Activated CD8-positive, alpha-beta memory T cell treated with anti-CD3 and anti-CD28 coated beads, Interleukin-2, amount 10 ng/mL, durations not matched to agents 7 days and 5 days (primary cell): ENCODE measurements at regions not wholly inside any gene's neighbourhood (a gene's known extent, or its start where the extent isn't known, plus 50 kb on each side); places are given as distances from the start of the nearest gene placed in this dataset.
"Not testable (repeated sequence)": the region's sequence is repeated elsewhere in the genome, so short reads cannot be mapped to it uniquely, and the experiment has no call there.

ENCODE experiments used
- ATAC-seq: fragments of 150-1000 bp; cut with Tn5 transposase; one replicate; pipeline ENCODE4 v1.10.0; 2021; ENCODE audit warnings: moderate library complexity
- CTCF ChIA-PET: fragments of 350-600 bp; sonication (Branson Sonifier 250); formaldehyde crosslinking; loops from one replicate; lab custom pipeline; 2021; ENCODE audit warnings: antibody characterized with exemption; lab: Charles Lee
- DNase-seq: peaks from one replicate; pipeline ENCODE4 v3.0.0-alpha.2; 2020
- H3K27ac Mint-ChIP-seq: one replicate; pipeline ENCODE4 v1.8.0; 2021; ENCODE audit warnings: mild to moderate bottlenecking, mixed read lengths
- H3K27me3 Mint-ChIP-seq: one replicate; pipeline ENCODE4 v1.8.0; 2021; ENCODE audit warnings: mixed read lengths
- H3K36me3 Mint-ChIP-seq: one replicate; pipeline ENCODE4 v1.8.0; 2021; ENCODE audit warnings: mild to moderate bottlenecking, mixed read lengths
- H3K4me1 Mint-ChIP-seq: one replicate; pipeline ENCODE4 v1.8.0; 2021; ENCODE audit warnings: mixed read lengths
- H3K4me3 Mint-ChIP-seq: one replicate; pipeline ENCODE4 v1.8.0; 2021; ENCODE audit warnings: mild to moderate bottlenecking, moderate library complexity, mixed read lengths
- H3K9me3 Mint-ChIP-seq: one replicate; pipeline ENCODE4 v1.8.0; 2022; ENCODE audit warnings: low read depth, mixed read lengths

DNA sequence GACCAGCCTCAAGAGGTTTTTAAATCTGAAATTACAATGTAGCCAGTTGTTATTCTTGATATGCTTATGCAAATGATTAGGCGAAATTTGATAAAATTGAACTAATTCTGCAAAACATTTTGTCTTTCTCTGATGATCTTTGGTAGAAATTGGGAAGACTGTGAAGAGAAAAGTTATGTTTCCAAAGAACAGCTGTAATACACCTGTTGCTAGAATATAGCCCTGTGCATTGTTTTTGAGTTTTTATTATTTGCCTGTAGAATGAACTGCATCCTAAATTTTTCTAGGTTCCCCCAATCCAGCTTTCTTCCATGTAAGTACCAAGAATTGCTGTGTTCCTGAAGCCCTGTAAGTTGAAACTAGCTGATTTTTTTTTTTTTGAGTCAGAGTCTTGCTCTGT lies 81.5 kb upstream of the RHOU start:
- CTCF ChIA-PET, result interaction anchor here (1.9 kb wide), 1 partner anchor 10 kb away, joined by 7 read pairs; no protein-coding TSS in a partner anchor
- ATAC-seq, result no peak
- Mint-ChIP-seq H3K4me3 (no peak overlapping the region), H3K27me3 (peaks cover 59% of the 10 kb centered on the region), H3K36me3 (no peaks in the 10 kb centered on the region), H3K27ac (no peak overlapping the region), H3K9me3 (no peaks in the 10 kb centered on the region), H3K4me1 (peaks cover 7% of the 10 kb centered on the region)
- DNase-seq, result no peak

GRCh38 chr1:228655796-228656394 lies 79.4 kb upstream of the RHOU start:
- CTCF ChIA-PET, result interaction anchor here (0.6 kb wide), 1 partner anchor 719 kb away, joined by 4 read pairs; no protein-coding TSS in a partner anchor
- Mint-ChIP-seq H3K36me3 (no peaks in the 10 kb centered on the region), H3K4me3 (no peak overlapping the region), H3K9me3 (no peaks in the 10 kb centered on the region), H3K27me3 (peaks cover 39% of the 10 kb centered on the region), H3K4me1 (peaks cover 4% of the 10 kb centered on the region), H3K27ac (no peak overlapping the region)
- ATAC-seq, result no peak
- no peak for DNase-seq

- H3K36me3 Mint-ChIP-seq, CTCF ChIA-PET, H3K4me3 Mint-ChIP-seq, H3K9me3 Mint-ChIP-seq, H3K27ac Mint-ChIP-seq, DNase-seq, ATAC-seq, H3K4me1 Mint-ChIP-seq: not testable (repeated sequence)
- H3K27me3 Mint-ChIP-seq, result peaks cover 24% of the 10 kb centered on the region
Observed at GRCh38 chr1:228662007-228662689, 73.1 kb upstream of the RHOU start.

GRCh38 chr1:228664399-228664914 lies 70.8 kb upstream of the RHOU start:
- Mint-ChIP-seq H3K27ac (no peak overlapping the region), H3K36me3 (no peaks in the 10 kb centered on the region), H3K4me3 (no peak overlapping the region), H3K9me3 (no peaks in the 10 kb centered on the region), H3K4me1 (peaks cover 5% of the 10 kb centered on the region), H3K27me3 (peaks cover 24% of the 10 kb centered on the region)
- CTCF ChIA-PET, result interaction anchor here (0.9 to 3.0 kb wide), 19 partner anchors 10 to 964 kb away, joined by 3 to 31 read pairs (median 5); partner anchors contain the start of gene RHOU
- peak; percentile 84 for DNase-seq
- peak; percentile 45 for ATAC-seq

DNA sequence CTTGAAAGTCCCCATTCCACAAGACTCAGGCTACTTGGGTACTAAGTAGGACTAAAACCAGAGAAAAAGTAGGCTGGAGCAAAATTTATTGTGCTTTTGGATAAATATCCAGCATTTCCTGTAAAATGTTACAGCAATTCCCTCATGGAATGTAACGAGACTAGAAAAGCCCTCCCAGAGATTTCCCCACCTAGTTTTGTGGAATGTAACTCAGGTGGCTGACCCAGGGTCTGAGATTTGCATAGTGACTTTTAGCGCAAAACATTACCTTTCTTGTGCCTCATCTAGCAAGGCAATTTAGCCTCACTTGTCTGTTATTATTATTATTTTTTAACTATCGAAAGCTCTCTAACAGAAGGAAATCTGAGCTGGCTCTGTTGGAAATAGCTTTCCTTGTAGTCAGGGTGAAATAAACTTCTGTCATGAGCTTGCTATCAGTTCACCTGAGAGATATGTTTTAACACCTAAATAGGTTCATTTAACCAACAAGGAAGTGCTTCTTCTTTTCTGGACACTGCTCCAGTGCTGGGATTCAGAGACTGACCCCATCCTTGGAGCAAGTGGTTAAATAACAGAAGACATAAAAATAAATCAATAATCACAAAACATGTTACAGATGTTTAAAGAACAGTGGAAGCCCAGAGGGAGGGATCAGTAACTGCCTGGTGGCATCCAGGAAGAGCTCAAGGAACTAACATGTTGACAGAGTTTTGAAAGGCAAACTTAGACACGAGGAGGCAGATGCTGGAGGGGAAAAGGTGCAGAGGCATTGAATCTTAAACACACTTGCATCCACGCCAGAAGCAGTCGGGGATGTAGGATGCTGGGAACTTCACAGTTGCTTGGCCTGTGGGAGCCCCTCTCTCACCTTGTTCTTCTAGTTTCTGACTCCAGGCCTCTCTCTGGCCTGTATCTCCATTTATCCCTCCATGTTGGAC lies 68.3 kb upstream of the RHOU start:
- ATAC-seq (no peak), DNase-seq (no peak)
- H3K27ac Mint-ChIP-seq, result no peak overlapping the region
- peaks cover 13% of the 10 kb centered on the region for H3K27me3 Mint-ChIP-seq
- H3K4me3 Mint-ChIP-seq, result no peak overlapping the region
- peaks cover 5% of the 10 kb centered on the region for H3K4me1 Mint-ChIP-seq
- H3K36me3 Mint-ChIP-seq, result no peaks in the 10 kb centered on the region
- CTCF ChIA-PET, result interaction anchor here (2.4 kb wide), 1 partner anchor 588 kb away, joined by 8 read pairs; no protein-coding TSS in a partner anchor
- H3K9me3 Mint-ChIP-seq, result no peaks in the 10 kb centered on the region

DNA sequence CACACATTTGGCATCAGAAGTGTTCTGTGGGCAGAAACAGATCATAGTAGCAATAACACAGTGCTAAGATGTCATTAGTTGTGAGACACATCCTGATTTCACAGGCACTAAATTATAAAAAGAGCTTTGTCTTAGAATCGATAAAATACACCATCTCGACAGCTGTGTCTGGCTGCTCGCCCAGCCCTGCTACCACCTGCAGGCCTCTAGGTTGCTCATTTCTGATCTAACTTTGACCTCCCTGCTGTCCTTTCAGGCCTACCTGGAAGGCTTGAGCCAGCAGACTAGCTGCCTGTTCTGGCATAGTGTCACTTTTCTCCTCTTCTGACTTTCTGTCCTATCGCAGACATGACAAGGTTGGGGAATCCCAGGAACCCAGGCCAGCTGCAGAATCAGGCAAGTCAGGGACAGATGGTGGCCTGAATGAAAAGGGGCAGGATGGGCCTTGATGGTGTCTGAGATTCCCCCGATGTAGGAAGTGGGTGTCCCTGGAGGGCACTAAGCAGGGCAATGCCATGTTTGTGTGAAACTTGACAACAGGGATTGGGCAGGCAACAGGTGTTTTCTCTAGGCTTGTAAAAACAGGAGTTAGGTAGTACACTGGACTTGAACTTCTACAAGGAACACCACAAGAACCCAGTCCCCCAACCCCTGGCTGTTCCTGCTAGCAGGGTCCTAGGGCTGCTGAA lies 66.6 kb upstream of the RHOU start:
- CTCF ChIA-PET, result interaction anchor here (0.9 to 2.9 kb wide), 5 partner anchors 23 to 813 kb away, joined by 3 to 11 read pairs (median 3); no protein-coding TSS in a partner anchor
- H3K4me3 Mint-ChIP-seq, result no peak overlapping the region
- no peak for ATAC-seq

DNA sequence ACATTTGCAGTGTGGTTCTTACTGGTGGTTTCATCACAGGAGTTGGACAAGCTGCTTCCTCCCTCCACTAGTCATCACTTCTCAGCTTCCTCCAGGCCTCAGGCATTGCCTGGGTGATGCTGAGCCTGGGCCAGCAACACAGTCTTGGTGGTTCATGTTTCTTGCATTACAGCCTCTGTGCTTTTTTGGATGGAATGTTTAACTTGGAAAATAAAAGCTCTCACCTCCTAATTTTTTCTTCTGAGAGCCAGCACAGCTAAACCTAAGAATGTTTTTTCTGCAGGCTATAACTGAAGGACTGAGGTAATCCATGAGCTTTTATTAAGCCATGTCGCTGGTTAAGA lies 66.1 kb upstream of the RHOU start:
- Mint-ChIP-seq H3K9me3 (no peaks in the 10 kb centered on the region), H3K36me3 (no peaks in the 10 kb centered on the region), H3K27ac (no peak overlapping the region), H3K4me1 (peaks cover 5% of the 10 kb centered on the region), H3K4me3 (no peak overlapping the region), H3K27me3 (peaks cover 6% of the 10 kb centered on the region)
- DNase-seq, result no peak
- ATAC-seq, result no peak
- CTCF ChIA-PET, result interaction anchor here (1.3 to 2.9 kb wide), 3 partner anchors 558 to 813 kb away, joined by 3 to 11 read pairs (median 8); no protein-coding TSS in a partner anchor

More for the DNA sequence above, 66.6 kb upstream of the RHOU start:
- Mint-ChIP-seq H3K27ac (no peak overlapping the region), H3K9me3 (no peaks in the 10 kb centered on the region), H3K27me3 (peaks cover 6% of the 10 kb centered on the region), H3K36me3 (no peaks in the 10 kb centered on the region), H3K4me1 (peaks cover 5% of the 10 kb centered on the region)
- DNase-seq, result no peak

DNA sequence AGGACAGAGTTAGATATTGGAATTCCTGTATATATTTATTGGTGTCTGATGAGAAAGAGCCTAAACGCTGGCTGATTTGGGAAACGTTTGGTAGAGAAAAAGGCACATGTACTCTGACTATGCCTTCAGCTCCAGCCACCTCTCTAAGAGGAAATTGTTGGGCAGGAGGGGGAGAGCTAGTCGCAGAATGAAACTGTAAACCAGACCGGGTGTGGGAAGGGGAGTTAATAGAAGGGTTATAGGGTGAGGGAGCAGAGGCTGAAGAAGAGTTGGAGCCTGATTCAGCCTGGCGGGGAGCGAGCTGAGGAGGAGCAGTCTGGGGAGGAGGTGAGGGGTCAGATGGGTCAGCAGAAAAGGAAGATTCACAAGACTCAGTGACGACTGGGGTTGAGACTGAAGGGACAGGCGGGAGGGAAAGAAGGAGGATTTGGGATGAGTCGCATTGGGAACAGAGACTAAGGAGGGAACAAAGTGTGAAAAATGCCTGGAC lies 54.2 kb upstream of the RHOU start:
- H3K36me3 Mint-ChIP-seq, H3K9me3 Mint-ChIP-seq, H3K27ac Mint-ChIP-seq, ATAC-seq, H3K4me1 Mint-ChIP-seq, CTCF ChIA-PET, DNase-seq: not testable (repeated sequence)
- peak overlapping the region; percentile 35 for H3K4me3 Mint-ChIP-seq
- peaks cover 44% of the 10 kb centered on the region for H3K27me3 Mint-ChIP-seq

GRCh38 chr1:228683428-228683827 lies 51.9 kb upstream of the RHOU start:
- no peak overlapping the region for H3K27ac Mint-ChIP-seq
- H3K27me3 Mint-ChIP-seq, result peaks cover 55% of the 10 kb centered on the region
- no peak overlapping the region for H3K4me3 Mint-ChIP-seq
- H3K9me3 Mint-ChIP-seq, result no peaks in the 10 kb centered on the region
- DNase-seq (no peak), ATAC-seq (no peak)
- no peaks in the 10 kb centered on the region for H3K36me3 Mint-ChIP-seq
- CTCF ChIA-PET, result no interaction called here
- no peaks in the 10 kb centered on the region for H3K4me1 Mint-ChIP-seq

GRCh38 chr1:228684607-228685006 lies 50.7 kb upstream of the RHOU start:
- H3K27me3 Mint-ChIP-seq, result peaks cover 58% of the 10 kb centered on the region
- no peaks in the 10 kb centered on the region for H3K4me1 Mint-ChIP-seq
- H3K9me3 Mint-ChIP-seq, result no peaks in the 10 kb centered on the region
- H3K36me3 Mint-ChIP-seq, result no peaks in the 10 kb centered on the region
- ATAC-seq, result no peak
- no peak overlapping the region for H3K4me3 Mint-ChIP-seq
- DNase-seq, result no peak
- CTCF ChIA-PET, result no interaction called here
- no peak overlapping the region for H3K27ac Mint-ChIP-seq

- peaks cover 61% of the 10 kb centered on the region for H3K27me3 Mint-ChIP-seq
- H3K4me3 Mint-ChIP-seq, result no peak overlapping the region
- DNase-seq (no peak), ATAC-seq (no peak)
- CTCF ChIA-PET, result interaction anchor here (1.6 kb wide), 1 partner anchor 18 kb away, joined by 4 read pairs; no protein-coding TSS in a partner anchor
- no peaks in the 10 kb centered on the region for H3K36me3 Mint-ChIP-seq
- H3K9me3 Mint-ChIP-seq, result no peaks in the 10 kb centered on the region
- no peaks in the 10 kb centered on the region for H3K4me1 Mint-ChIP-seq
- no peak overlapping the region for H3K27ac Mint-ChIP-seq
Observed at GRCh38 chr1:228685081-228685660, 50.1 kb upstream of the RHOU start.
